HCT116 (cell line): ENCODE measurements at regions not wholly inside any gene's neighbourhood (a gene's known extent, or its start where the extent isn't known, plus 50 kb on each side); places are given as distances from the start of the nearest gene placed in this dataset.

Source experiments
- ATAC-seq: fragments of 200-7000 bp; cut with Tn5 transposase; 2 replicates; pipeline ENCODE4 v1.9.1; 2020; ENCODE audit warnings: mild to moderate bottlenecking, moderate library complexity
- BruUV-seq: library from RNA; stranded (reverse); fragments of 400-500 nt; replicated peaks from 2 replicates; lab custom pipeline; 2021; lab: Mats Ljungman, UMichigan
- CTCF ChIA-PET: fragments of 300-600 bp; sonication (Branson Sonifier 250); formaldehyde crosslinking; loops from one replicate; lab custom pipeline; 2021; ENCODE audit warnings: antibody characterized with exemption; lab: Charles Lee
- POLR2A ChIA-PET: fragments of 300-600, 350-600 bp; sonication (Branson Sonifier 250); formaldehyde crosslinking; loops from one replicate; lab custom pipeline; 2021; ENCODE audit warnings: antibody characterized with exemption; lab: Charles Lee
- RAD21 ChIA-PET, 2 experiments: fragments of 300-600 bp; sonication (Branson Sonifier 250); formaldehyde crosslinking; loops; one replicate each; lab custom pipeline; 2023; ENCODE audit warnings: low total read pairs in 2 of 2; ENCODE audit not compliant: uncharacterized antibody in 2 of 2, unreplicated experiment in 2 of 2, low non-redundant PET in 1 of 2; lab: Charles Lee
- DNase-seq: peaks from one replicate; pipeline ENCODE4 v3.0.0-alpha.2; 2010; ENCODE audit warnings: low read depth, low spot score
- H2AFZ ChIP-seq: fragments of 200-600 bp; shearing (Covaris generic), sonication (generic); 2 replicates; pipeline ENCODE4 v1.6.1; 2017; ENCODE audit warnings: low read depth, mixed run types, mixed read lengths, antibody characterized with exemption, low read length; ENCODE audit not compliant: poor library complexity, severe bottlenecking
- H3K27ac ChIP-seq: 2 replicates; pipeline ENCODE4 v1.5.1; 2012; ENCODE audit warnings: low read depth, low read length
- H3K27me3 ChIP-seq: fragments of 200-600 bp; sonication (generic); 2 replicates; pipeline ENCODE4 v1.6.1; 2016; ENCODE audit warnings: mixed run types, low read length, mixed read lengths; ENCODE audit not compliant: insufficient read depth
- H3K36me3 ChIP-seq, 2 experiments: fragments of 200-500 bp in 1 of 2; fragments of 200-600 bp in 1 of 2; sonication (Bioruptor generic) in 1 of 2; sonication (generic) in 1 of 2; 2 replicates each; pipeline versions ENCODE4 v1.5.1 to v1.6.1; 2014 to 2016; ENCODE audit warnings: low read length in 2 of 2, inconsistent platforms in 1 of 2, mixed read lengths in 1 of 2, mixed run types in 1 of 2; ENCODE audit not compliant: insufficient read depth in 2 of 2, control insufficient read depth in 1 of 2
- H3K4me1 ChIP-seq, 2 experiments: fragments of 200-600 bp in 1 of 2; sonication (generic) in 1 of 2; 2 replicates each; pipeline versions ENCODE4 v1.5.1 to v1.6.1; 2012 to 2017; ENCODE audit warnings: low read length in 2 of 2, inconsistent platforms in 1 of 2, mild to moderate bottlenecking in 1 of 2, mixed read lengths in 1 of 2, mixed run types in 1 of 2, moderate library complexity in 1 of 2; ENCODE audit not compliant: insufficient read depth in 2 of 2, control insufficient read depth in 1 of 2
- H3K4me2 ChIP-seq: fragments of 200-600 bp; sonication (generic); 2 replicates; pipeline ENCODE4 v1.6.1; 2017; ENCODE audit warnings: mixed run types, low read length, mixed read lengths
- H3K4me3 ChIP-seq, 2 experiments: fragments of 200-600 bp in 1 of 2; sonication (generic) in 1 of 2; replicated peaks in 1 of 2; 2 replicates each; pipeline ENCODE4 v1.5.1; 2011 to 2016; ENCODE audit warnings: low read length in 2 of 2, control low read depth in 1 of 2, low read depth in 1 of 2, mild to moderate bottlenecking in 1 of 2, mixed read lengths in 1 of 2, mixed run types in 1 of 2
- H3K79me2 ChIP-seq: fragments of 200-600 bp; sonication (generic); 2 replicates; pipeline ENCODE4 v1.6.1; 2017; ENCODE audit warnings: mild to moderate bottlenecking, mixed run types, low read length, moderate library complexity, mixed read lengths; ENCODE audit not compliant: insufficient read depth
- H3K9ac ChIP-seq: fragments of 200-600 bp; sonication (generic); 2 replicates; pipeline ENCODE4 v1.6.1; 2016; ENCODE audit warnings: low read length, mixed read lengths
- H3K9me2 ChIP-seq: fragments of 200-600 bp; sonication (generic), shearing (Covaris generic); 2 replicates; pipeline ENCODE4 v1.6.1; 2017; ENCODE audit warnings: mixed run types, mild to moderate bottlenecking, moderate library complexity; ENCODE audit not compliant: insufficient read depth
- H3K9me3 ChIP-seq, 2 experiments: fragments of 200-500 bp in 1 of 2; fragments of 200-600 bp in 1 of 2; sonication (Bioruptor generic) in 1 of 2; sonication (generic) in 1 of 2; 2 replicates each; pipeline ENCODE4 v1.6.1; 2014 to 2017; ENCODE audit warnings: low read length in 2 of 2, mixed read lengths in 2 of 2, inconsistent platforms in 1 of 2, low read depth in 1 of 2, mild to moderate bottlenecking in 1 of 2, mixed run types in 1 of 2, moderate library complexity in 1 of 2; ENCODE audit not compliant: control insufficient read depth in 1 of 2, insufficient read depth in 1 of 2
- H4K20me1 ChIP-seq: fragments of 200-600 bp; sonication (generic), shearing (Covaris generic); 2 replicates; pipeline ENCODE4 v1.6.1; 2017; ENCODE audit warnings: mixed run types, mild to moderate bottlenecking, moderate library complexity; ENCODE audit not compliant: insufficient read depth
- ATF3 ChIP-seq: IDR thresholded peaks from 2 replicates; pipeline ENCODE4 v1.6.1; 2012
- CEBPB ChIP-seq: IDR thresholded peaks from 2 replicates; pipeline ENCODE4 v1.6.1; 2012; ENCODE audit warnings: low read depth
- CTCF ChIP-seq, 3 experiments: fragments of 200-600 bp in 1 of 3; sonication (generic) in 1 of 3; IDR thresholded peaks in 2 of 3; conservative IDR thresholded peaks in 1 of 3; 2 replicates each; pipeline ENCODE4 v1.5.1; 2012 to 2017; ENCODE audit warnings: low read depth in 2 of 3, low read length in 2 of 3, antibody characterized with exemption in 1 of 3, borderline replicate concordance in 1 of 3, control low read depth in 1 of 3, mild to moderate bottlenecking in 1 of 3, mixed read lengths in 1 of 3, mixed run types in 1 of 3, moderate library complexity in 1 of 3; ENCODE audit not compliant: insufficient read depth in 1 of 3
- EZH2 ChIP-seq: fragments of 200-600 bp; sonication (generic); IDR thresholded peaks from 2 replicates; pipeline ENCODE4 v1.6.1; 2017; ENCODE audit warnings: antibody characterized with exemption, mixed run types
- POLR2AphosphoS5 ChIP-seq: IDR thresholded peaks from 2 replicates; pipeline ENCODE4 v1.6.1; 2011; ENCODE audit warnings: mild to moderate bottlenecking, low read depth, low read length, moderate library complexity
- REST ChIP-seq: IDR thresholded peaks from 2 replicates; pipeline ENCODE4 v1.6.1; 2012; ENCODE audit warnings: low read depth
- TCF7L2 ChIP-seq: IDR thresholded peaks from 2 replicates; pipeline ENCODE4 v1.7.0; 2011; ENCODE audit warnings: borderline replicate concordance, inconsistent platforms; ENCODE audit not compliant: insufficient read depth, insufficient read length; ENCODE audit errors: extremely low read depth
- ZBTB33 ChIP-seq: IDR thresholded peaks from 2 replicates; pipeline ENCODE4 v1.6.1; 2011; ENCODE audit warnings: mild to moderate bottlenecking, low read length, moderate library complexity; ENCODE audit not compliant: insufficient replicate concordance; ENCODE audit errors: extremely low read depth
- ZFX ChIP-seq: fragments of 450-650 bp; IDR thresholded peaks from 2 replicates; pipeline ENCODE4 v1.6.1; 2017
- ZNF274 ChIP-seq: fragments of 200-500 bp; sonication (Bioruptor generic); IDR thresholded peaks from 2 replicates; pipeline ENCODE4 v1.6.1; 2014; ENCODE audit warnings: mild to moderate bottlenecking, low read depth, low read length, inconsistent platforms
- intact Hi-C: fragments of 100-400 bp; cut with micrococcal nuclease; formaldehyde crosslinking; loops from 2 replicates; pipeline ENCODE4 v1.10.0; 2022

GRCh38 chr13:40167327-40167726 is 499.1 kb downstream of the FOXO1 start:
- H2AFZ ChIP-seq = no peak overlapping the region
- ChIA-PET POLR2A (no interaction called here), CTCF (no interaction called here), RAD21 (no interaction called here)
- no peaks in the 10 kb centered on the region for H3K27me3 ChIP-seq
- H3K9me3 ChIP-seq = no peaks in the 10 kb centered on the region
- H3K4me2 ChIP-seq = no peak overlapping the region
- no TSS peak for BruUV-seq
- peaks cover 2 to 24% of the 10 kb centered on the region in 2 experiments; a peak in 2 of 4 replicates for H3K4me1 ChIP-seq
- H3K36me3 ChIP-seq = no peaks in the 10 kb centered on the region
- DNase-seq (no peak), ATAC-seq (no peak)
- H3K9me2 ChIP-seq = no peaks in the 10 kb centered on the region
- no peak overlapping the region for H3K27ac ChIP-seq
- H3K9ac ChIP-seq = no peak overlapping the region
- no peak overlapping the region for H3K4me3 ChIP-seq
- no peaks in the 10 kb centered on the region for H4K20me1 ChIP-seq
- no peak for TF ChIP-seq ZFX
- no peak for TF ChIP-seq TCF7L2
- no peak for TF ChIP-seq CTCF (IDR thresholded peaks at IDR 0.05 in 2 of 3, conservative IDR thresholded peaks at IDR 0.05 in 1 of 3; ENCODE audit: borderline replicate concordance in 1 of 3, insufficient read depth in 1 of 3, low read depth in 2 of 3, low read length in 2 of 3)
- no peak for TF ChIP-seq ZBTB33
- no peak for TF ChIP-seq CEBPB
- no peak for TF ChIP-seq REST
- TF ChIP-seq POLR2AphosphoS5 = no peak
- no peak for TF ChIP-seq EZH2
- TF ChIP-seq ATF3 = no peak
- no peak for TF ChIP-seq ZNF274
- intact Hi-C loops = no loop called here
- H3K79me2 ChIP-seq = no peaks in the 10 kb centered on the region
